Calu3 (cell line): ENCODE measurements at regions not wholly inside any gene's neighbourhood (a gene's known extent, or its start where the extent isn't known, plus 50 kb on each side); places are given as distances from the start of the nearest gene placed in this dataset.
A peak's percentile ranks its signal among the peaks of the same experiment; 100 is the strongest.

ENCODE experiments used
- BruUV-seq: library from RNA; stranded (reverse); fragments of 400-500 nt; replicated peaks from 2 replicates; lab custom pipeline; 2021; lab: Mats Ljungman, UMichigan
- CTCF ChIA-PET: fragments of 300-600 bp; sonication (Branson Sonifier 250); formaldehyde crosslinking; loops from one replicate; lab custom pipeline; 2022; ENCODE audit warnings: antibody characterized with exemption; lab: Charles Lee
- DNase-seq: peaks from one replicate; pipeline ENCODE4 v3.0.0; 2022
- H3K27ac Mint-ChIP-seq: one replicate; pipeline ENCODE4 v1.8.0; 2022; ENCODE audit warnings: mixed read lengths; ENCODE audit not compliant: unreplicated experiment
- H3K27me3 Mint-ChIP-seq: one replicate; pipeline ENCODE4 v1.8.0; 2022; ENCODE audit warnings: mixed read lengths; ENCODE audit not compliant: unreplicated experiment
- H3K36me3 Mint-ChIP-seq: one replicate; pipeline ENCODE4 v1.8.0; 2022; ENCODE audit warnings: mild to moderate bottlenecking, moderate library complexity, mixed read lengths; ENCODE audit not compliant: insufficient read depth, unreplicated experiment
- H3K4me1 Mint-ChIP-seq: one replicate; pipeline ENCODE4 v1.8.0; 2022; ENCODE audit warnings: mild to moderate bottlenecking, low read depth, mixed read lengths; ENCODE audit not compliant: unreplicated experiment
- H3K4me3 Mint-ChIP-seq: one replicate; pipeline ENCODE4 v1.8.0; 2022; ENCODE audit warnings: mild to moderate bottlenecking, low read depth, moderate library complexity, mixed read lengths; ENCODE audit not compliant: unreplicated experiment
- H3K9me3 Mint-ChIP-seq: one replicate; pipeline ENCODE4 v1.8.0; 2022; ENCODE audit warnings: low read depth, mixed read lengths; ENCODE audit not compliant: unreplicated experiment
- intact Hi-C: fragments of 100-400 bp; cut with micrococcal nuclease; formaldehyde crosslinking; loops from one replicate; pipeline ENCODE4 v1.10.0; 2022; ENCODE audit not compliant: unreplicated experiment
- TF ChIP-seq, protein P1 (sequence below): fragments of 200-600 bp; IDR thresholded peaks from one replicate; pipeline ENCODE4 v1.8.0; 2022; ENCODE audit warnings: antibody characterized with exemption; ENCODE audit not compliant: unreplicated experiment

DNA sequence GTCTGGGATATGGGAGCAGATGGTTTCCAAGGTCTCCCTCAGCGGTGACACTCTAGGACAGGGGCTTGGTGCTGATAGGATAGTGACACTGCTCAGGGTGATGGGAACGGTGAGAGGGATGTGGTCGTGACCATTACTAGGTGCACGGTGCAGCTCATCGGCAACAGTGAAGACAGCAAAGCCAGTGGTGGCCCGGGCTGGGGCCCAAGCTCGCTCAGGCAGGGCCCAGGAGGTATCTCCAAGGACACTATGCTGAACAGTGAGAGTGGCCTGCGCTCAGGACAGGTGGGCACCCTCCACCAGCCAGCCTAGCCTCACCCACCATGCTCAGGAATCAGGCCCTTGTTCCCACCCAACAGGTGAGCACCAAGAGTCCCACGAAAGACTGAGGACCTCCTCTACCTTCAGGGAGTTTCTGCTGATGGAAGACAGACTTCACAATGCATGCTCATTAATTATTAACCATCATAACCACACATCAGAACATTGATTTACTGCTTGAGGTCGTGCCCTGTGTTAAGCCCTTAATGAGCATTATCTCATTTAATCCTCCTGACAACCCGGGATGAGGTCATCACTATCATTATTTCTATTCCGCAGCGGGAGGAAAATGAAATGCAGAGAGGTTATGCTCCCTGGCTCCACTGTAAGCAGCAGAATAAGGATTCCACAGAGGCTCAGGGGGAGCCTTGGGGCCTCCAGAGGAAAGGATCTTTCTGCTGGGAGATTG, 269.4 kb downstream of the UACA start:
- Mint-ChIP-seq H3K9me3 (no peaks in the 10 kb centered on the region), H3K36me3 (peaks cover 41% of the 10 kb centered on the region), H3K4me3 (peak overlapping the region; percentile 50), H3K4me1 (peaks cover 78% of the 10 kb centered on the region), H3K27me3 (no peaks in the 10 kb centered on the region), H3K27ac (peak overlapping the region; percentile 76)
- TF ChIP-seq, protein P1, sequence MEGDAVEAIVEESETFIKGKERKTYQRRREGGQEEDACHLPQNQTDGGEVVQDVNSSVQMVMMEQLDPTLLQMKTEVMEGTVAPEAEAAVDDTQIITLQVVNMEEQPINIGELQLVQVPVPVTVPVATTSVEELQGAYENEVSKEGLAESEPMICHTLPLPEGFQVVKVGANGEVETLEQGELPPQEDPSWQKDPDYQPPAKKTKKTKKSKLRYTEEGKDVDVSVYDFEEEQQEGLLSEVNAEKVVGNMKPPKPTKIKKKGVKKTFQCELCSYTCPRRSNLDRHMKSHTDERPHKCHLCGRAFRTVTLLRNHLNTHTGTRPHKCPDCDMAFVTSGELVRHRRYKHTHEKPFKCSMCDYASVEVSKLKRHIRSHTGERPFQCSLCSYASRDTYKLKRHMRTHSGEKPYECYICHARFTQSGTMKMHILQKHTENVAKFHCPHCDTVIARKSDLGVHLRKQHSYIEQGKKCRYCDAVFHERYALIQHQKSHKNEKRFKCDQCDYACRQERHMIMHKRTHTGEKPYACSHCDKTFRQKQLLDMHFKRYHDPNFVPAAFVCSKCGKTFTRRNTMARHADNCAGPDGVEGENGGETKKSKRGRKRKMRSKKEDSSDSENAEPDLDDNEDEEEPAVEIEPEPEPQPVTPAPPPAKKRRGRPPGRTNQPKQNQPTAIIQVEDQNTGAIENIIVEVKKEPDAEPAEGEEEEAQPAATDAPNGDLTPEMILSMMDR, result no peak
- intact Hi-C loops, result loop anchor here (5.0 kb wide), 1 partner anchor 88 kb away; no protein-coding TSS in a partner anchor
- peak; percentile 34 for DNase-seq
- CTCF ChIA-PET, result interaction anchor here (3.8 kb wide), 1 partner anchor 11 kb away, joined by 23 read pairs; no protein-coding TSS in a partner anchor
- BruUV-seq, result TSS peak; percentile 60

DNA sequence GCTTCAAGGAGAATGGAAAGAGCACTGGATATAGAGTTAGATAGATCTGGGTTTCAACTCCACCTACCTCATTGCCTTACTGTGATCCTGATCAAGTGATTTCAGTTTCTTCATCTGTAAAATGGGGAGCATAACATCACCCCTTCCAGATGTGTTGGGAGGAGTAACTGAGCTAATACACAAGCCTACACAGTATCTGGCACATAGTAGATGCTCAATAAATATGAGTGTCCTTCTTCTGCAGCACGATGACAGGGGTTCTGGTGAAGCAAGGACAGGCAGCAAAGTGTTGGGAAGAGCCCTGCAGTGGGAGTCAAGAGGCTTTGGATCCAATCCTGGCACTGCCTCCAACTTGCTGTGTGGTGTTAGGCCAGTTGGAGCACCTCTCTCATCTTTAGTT, 270.0 kb downstream of the UACA start:
- CTCF ChIA-PET, result interaction anchor here (1.1 to 2.6 kb wide), 3 partner anchors 12 to 117 kb away, joined by 5 to 16 read pairs (median 5); no protein-coding TSS in a partner anchor

DNA sequence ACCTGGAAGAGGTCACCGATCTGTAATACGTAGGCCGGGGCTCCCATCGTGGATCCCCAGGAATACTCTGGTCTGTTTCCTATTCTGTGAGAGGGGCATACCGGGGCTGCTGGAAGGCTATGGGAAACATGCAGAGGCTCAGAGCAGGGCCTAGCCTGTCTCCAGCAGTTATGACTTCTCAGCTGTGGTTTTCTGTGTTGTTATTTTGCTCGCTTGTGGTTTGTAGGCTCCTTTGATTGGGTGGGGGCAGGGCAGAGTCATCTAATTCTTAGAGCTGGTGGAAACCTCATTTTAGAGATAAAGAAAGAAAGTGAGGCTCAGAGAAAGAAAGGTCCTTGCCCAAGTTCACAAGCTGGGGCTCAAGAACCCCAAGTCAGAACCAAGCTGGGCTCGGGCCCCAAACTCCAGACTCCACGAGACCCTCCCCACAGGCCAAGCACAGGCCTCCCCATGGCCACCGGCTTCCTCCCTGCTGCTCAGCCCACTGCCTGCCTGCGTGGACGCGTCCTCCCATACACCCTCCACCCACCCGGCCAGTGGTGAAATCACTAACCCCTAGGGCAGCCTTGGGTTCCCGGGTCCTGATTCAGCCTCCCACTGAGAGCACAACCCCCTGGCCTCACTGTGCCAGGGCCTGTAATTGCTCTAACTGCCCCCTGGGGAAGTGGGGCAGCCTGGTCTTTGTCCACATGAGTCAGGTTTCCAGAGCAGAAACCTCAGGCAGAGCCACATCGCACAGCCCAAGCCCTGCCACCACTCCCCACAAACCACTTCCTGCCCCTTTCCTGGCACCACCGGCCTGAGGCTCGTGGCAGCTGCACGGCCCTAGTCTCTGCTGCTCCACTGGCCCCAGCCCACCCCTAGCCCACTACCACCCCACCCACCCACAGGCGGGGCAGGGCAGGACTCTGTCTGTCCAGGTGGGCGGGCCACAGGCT, 270.8 kb downstream of the UACA start:
- Mint-ChIP-seq H3K9me3 (no peaks in the 10 kb centered on the region), H3K27ac (peak overlapping the region; percentile 76), H3K4me3 (peak overlapping the region; percentile 50), H3K4me1 (peaks cover 85% of the 10 kb centered on the region), H3K27me3 (no peaks in the 10 kb centered on the region), H3K36me3 (peaks cover 41% of the 10 kb centered on the region)
- TSS peak; percentile 42 for BruUV-seq
- DNase-seq, result peak; percentile 84
- CTCF ChIA-PET, result interaction anchor here (0.8 to 2.6 kb wide), 5 partner anchors 10 to 116 kb away, joined by 3 to 16 read pairs (median 5); no protein-coding TSS in a partner anchor
- TF ChIP-seq, protein P1, result no peak
- intact Hi-C loops, result loop anchor here (5.0 kb wide), 1 partner anchor 90 kb away; no protein-coding TSS in a partner anchor

More for the DNA sequence above, 270.0 kb downstream of the UACA start:
- H3K4me1 Mint-ChIP-seq, result peaks cover 84% of the 10 kb centered on the region
- H3K27me3 Mint-ChIP-seq, result no peaks in the 10 kb centered on the region
- H3K4me3 Mint-ChIP-seq, result peak overlapping the region; percentile 50
- TF ChIP-seq, protein P1, result no peak
- H3K27ac Mint-ChIP-seq, result peak overlapping the region; percentile 76
- no peak for DNase-seq
- no peaks in the 10 kb centered on the region for H3K9me3 Mint-ChIP-seq
- intact Hi-C loops, result loop anchor here (5.0 kb wide), 1 partner anchor 89 kb away; no protein-coding TSS in a partner anchor
- peaks cover 41% of the 10 kb centered on the region for H3K36me3 Mint-ChIP-seq
- BruUV-seq, result TSS peak; percentile 89

DNA sequence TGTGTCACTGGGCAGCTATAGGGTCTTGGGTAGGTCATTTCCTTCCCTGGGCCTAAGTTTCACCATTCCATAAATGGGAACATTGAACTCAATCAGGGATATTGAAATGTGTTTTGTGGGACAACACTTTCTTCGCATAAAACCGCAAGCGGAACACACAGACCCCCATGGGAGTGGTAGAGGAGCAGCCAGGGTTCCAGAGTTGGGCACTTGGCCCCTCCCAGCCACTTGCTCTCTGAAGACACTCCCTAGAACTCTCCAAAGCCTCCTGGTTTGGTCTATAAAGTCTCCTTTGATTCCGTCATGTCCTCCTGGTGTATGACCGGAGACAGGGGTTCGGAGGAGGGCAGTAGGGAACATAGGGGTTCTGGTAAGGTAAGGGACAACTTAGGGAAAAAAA, 271.7 kb downstream of the UACA start:
- no peaks in the 10 kb centered on the region for H3K27me3 Mint-ChIP-seq

More for the DNA sequence above, 271.7 kb downstream of the UACA start:
- Mint-ChIP-seq H3K27ac (peak overlapping the region; percentile 76), H3K4me1 (peaks cover 80% of the 10 kb centered on the region), H3K4me3 (no peak overlapping the region), H3K36me3 (peaks cover 41% of the 10 kb centered on the region), H3K9me3 (no peaks in the 10 kb centered on the region)
- BruUV-seq, result no TSS peak
- no peak for DNase-seq
- TF ChIP-seq, protein P1, result no peak
- CTCF ChIA-PET, result interaction anchor here (0.6 to 2.6 kb wide), 4 partner anchors 13 to 77 kb away, joined by 4 to 16 read pairs (median 4); no protein-coding TSS in a partner anchor
- intact Hi-C loops, result loop anchor here (5.0 kb wide), 1 partner anchor 91 kb away; no protein-coding TSS in a partner anchor
